GM23248 (cell line): ENCODE measurements at regions not wholly inside any gene's neighbourhood (a gene's known extent, or its start where the extent isn't known, plus 50 kb on each side); places are given as distances from the start of the nearest gene placed in this dataset.

Experiments
- DNase-seq: peaks from one replicate; pipeline ENCODE4 v3.0.0-alpha.2; 2015
- H2AFZ ChIP-seq: fragments of 200-600 bp; sonication (generic); 2 replicates; pipeline ENCODE4 v1.6.1; 2016; ENCODE audit warnings: antibody characterized with exemption
- H3F3A ChIP-seq: fragments of 200-600 bp; sonication (generic); 2 replicates; pipeline ENCODE4 v1.6.1; 2016; ENCODE audit warnings: mild to moderate bottlenecking, antibody characterized with exemption, mixed run types; ENCODE audit not compliant: insufficient read depth
- H3K27ac ChIP-seq: fragments of 200-600 bp; sonication (generic); 2 replicates; pipeline ENCODE4 v1.5.1; 2016; ENCODE audit warnings: mild to moderate bottlenecking
- H3K27me3 ChIP-seq: fragments of 200-600 bp; sonication (generic); replicated peaks from 2 replicates; pipeline ENCODE4 v1.6.1; 2016; ENCODE audit warnings: mild to moderate bottlenecking; ENCODE audit not compliant: insufficient read depth
- H3K36me3 ChIP-seq: fragments of 200-600 bp; sonication (generic); 2 replicates; pipeline ENCODE4 v1.6.1; 2016; ENCODE audit warnings: low read depth, mild to moderate bottlenecking
- H3K4me1 ChIP-seq: fragments of 200-600 bp; sonication (generic); 2 replicates; pipeline ENCODE4 v1.6.1; 2016; ENCODE audit warnings: mild to moderate bottlenecking; ENCODE audit not compliant: insufficient read depth
- H3K4me2 ChIP-seq: fragments of 200-600 bp; sonication (generic); one replicate; pipeline ENCODE4 v1.6.1; 2016; ENCODE audit warnings: mild to moderate bottlenecking; ENCODE audit not compliant: unreplicated experiment
- H3K4me3 ChIP-seq: fragments of 200-600 bp; sonication (generic); 2 replicates; pipeline ENCODE4 v1.5.1; 2016; ENCODE audit warnings: mild to moderate bottlenecking
- H3K79me2 ChIP-seq: fragments of 200-600 bp; sonication (generic); 2 replicates; pipeline ENCODE4 v1.6.1; 2016; ENCODE audit warnings: mild to moderate bottlenecking; ENCODE audit not compliant: insufficient read depth
- H3K9ac ChIP-seq: fragments of 200-600 bp; sonication (generic); 2 replicates; pipeline ENCODE4 v1.6.1; 2016; ENCODE audit warnings: mild to moderate bottlenecking
- H3K9me2 ChIP-seq: fragments of 200-600 bp; sonication (generic); 2 replicates; pipeline ENCODE4 v1.6.1; 2016; ENCODE audit warnings: mixed run types, mild to moderate bottlenecking, moderate library complexity; ENCODE audit not compliant: insufficient read depth
- H3K9me3 ChIP-seq: fragments of 200-600 bp; sonication (generic); one replicate; pipeline ENCODE4 v1.6.1; 2017; ENCODE audit warnings: low read depth
- H4K20me1 ChIP-seq: fragments of 200-600 bp; sonication (generic); 2 replicates; pipeline ENCODE4 v1.6.0; 2016; ENCODE audit not compliant: insufficient read depth
- EZH2 ChIP-seq: fragments of 200-600 bp; sonication (generic); IDR thresholded peaks from 2 replicates; pipeline ENCODE4 v1.6.1; 2018; ENCODE audit warnings: antibody characterized with exemption, mild to moderate bottlenecking; ENCODE audit not compliant: insufficient read depth, poor library complexity, severe bottlenecking
- EZH2phosphoT487 ChIP-seq: fragments of 200-600 bp; sonication (generic); IDR thresholded peaks from 2 replicates; pipeline ENCODE4 v1.6.1; 2018; ENCODE audit warnings: antibody characterized with exemption, moderate library complexity, mild to moderate bottlenecking, low read depth; ENCODE audit not compliant: insufficient read depth
- WGBS, 2 experiments: methylation state at CpG; one replicate each; pipeline ENCODE4 v1.1.6; 2015 to 2017; ENCODE audit warnings: low lambda C conversion rate in 2 of 2, low coverage in 1 of 2; ENCODE audit errors: missing lambda C conversion rate in 2 of 2; 5-methylcytosine and 5-hydroxymethylcytosine counted together
- in situ Hi-C: fragments of 300-500 bp; cut with MboI; formaldehyde crosslinking; loops from 2 replicates; pipeline ENCODE4 v1.15.0; 2020

- no peaks in the 10 kb centered on the region for H3K79me2 ChIP-seq
- 0 out of 2 replicates have a peak, but pooled peaks cover 6% of the 10 kb centered on the region for H3K4me1 ChIP-seq
- H3K27me3 ChIP-seq: no peaks in the 10 kb centered on the region
- no peaks in the 10 kb centered on the region for H3K9me3 ChIP-seq
- WGBS, 2 experiments: 94 to 95% methylated on average over 1 of the region's 1 CpG
- H3K27ac ChIP-seq: no peak overlapping the region
- no peak for DNase-seq
- H3F3A ChIP-seq: no peaks in the 10 kb centered on the region
- no peaks in the 10 kb centered on the region; the same call in 1 of the 2 replicates for H4K20me1 ChIP-seq
- no peak overlapping the region for H3K4me3 ChIP-seq
- no peaks in the 10 kb centered on the region for H3K9me2 ChIP-seq
- in situ Hi-C loops: loop anchor here (10.0 to 25.0 kb wide), 2 partner anchors 161 to 1036 kb away; no protein-coding TSS in a partner anchor
- H3K9ac ChIP-seq: no peak overlapping the region
- H2AFZ ChIP-seq: no peak overlapping the region
- H3K4me2 ChIP-seq: no peak overlapping the region
- no peaks in the 10 kb centered on the region for H3K36me3 ChIP-seq
- TF ChIP-seq EZH2 (no peak), EZH2phosphoT487 (no peak)
These were observed 181.1 kb downstream of the TGFB2 start for GRCh38 chr1:218526198-218526580.

DNA sequence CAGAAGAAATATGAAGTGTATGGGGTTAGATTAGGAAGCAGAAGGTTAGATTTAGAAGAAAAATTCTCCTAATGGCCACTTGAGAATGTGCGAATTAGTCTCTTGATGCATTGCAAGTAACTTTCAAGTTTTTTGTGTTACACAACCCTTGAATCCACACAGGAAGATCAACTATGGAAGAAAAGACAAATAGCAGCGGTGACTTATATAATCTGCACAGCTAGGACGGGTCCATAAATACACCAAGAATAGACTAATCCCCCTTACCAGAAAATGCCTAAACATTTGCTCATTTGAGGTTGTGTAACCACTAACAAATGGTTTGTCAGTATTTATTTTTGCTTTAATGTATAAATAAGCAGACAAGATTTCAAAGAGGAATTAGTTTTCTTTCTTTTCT, 182.6 kb downstream of the TGFB2 start:
- H3K27ac ChIP-seq: no peak overlapping the region
- H3K4me1 ChIP-seq: 0 out of 2 replicates have a peak, but pooled peaks cover 6% of the 10 kb centered on the region
- no peaks in the 10 kb centered on the region for H3K27me3 ChIP-seq
- no peak overlapping the region for H3K9ac ChIP-seq
- no peak overlapping the region for H3K4me3 ChIP-seq
- in situ Hi-C loops: loop anchor here (10.0 to 25.0 kb wide), 2 partner anchors 163 to 1035 kb away; no protein-coding TSS in a partner anchor
- H2AFZ ChIP-seq: no peak overlapping the region
- H3K4me2 ChIP-seq: no peak overlapping the region
- no peaks in the 10 kb centered on the region for H3K36me3 ChIP-seq
- H3K9me2 ChIP-seq: no peaks in the 10 kb centered on the region
- H3F3A ChIP-seq: no peaks in the 10 kb centered on the region
- 84 to 88% methylated on average over 3 of the region's 3 CpGs for WGBS, 2 experiments
- H3K9me3 ChIP-seq: no peaks in the 10 kb centered on the region
- H3K79me2 ChIP-seq: no peaks in the 10 kb centered on the region
- TF ChIP-seq EZH2 (no peak), EZH2phosphoT487 (no peak)
- no peak for DNase-seq
- no peaks in the 10 kb centered on the region; the same call in 1 of the 2 replicates for H4K20me1 ChIP-seq

GRCh38 chr1:218529646-218530300, 184.6 kb downstream of the TGFB2 start:
- Histone ChIP-seq H3K27me3 (no peaks in the 10 kb centered on the region), H3F3A (no peaks in the 10 kb centered on the region), H4K20me1 (no peaks in the 10 kb centered on the region; the same call in 1 of the 2 replicates), H3K4me3 (no peak overlapping the region), H3K79me2 (no peaks in the 10 kb centered on the region), H3K4me1 (no peaks in the 10 kb centered on the region), H2AFZ (no peak overlapping the region), H3K27ac (no peak overlapping the region), H3K36me3 (no peaks in the 10 kb centered on the region), H3K4me2 (no peak overlapping the region), H3K9ac (no peak overlapping the region), H3K9me3 (no peaks in the 10 kb centered on the region), H3K9me2 (no peaks in the 10 kb centered on the region)
- DNase-seq: no peak
- in situ Hi-C loops: loop anchor here (10.0 to 25.0 kb wide), 2 partner anchors 165 to 1033 kb away; no protein-coding TSS in a partner anchor
- TF ChIP-seq EZH2 (no peak), EZH2phosphoT487 (no peak)
- 86 to 88% methylated on average over 6 of the region's 6 CpGs for WGBS, 2 experiments

GRCh38 chr1:218531936-218532335, 186.8 kb downstream of the TGFB2 start:
- Histone ChIP-seq H3K4me3 (no peak overlapping the region), H3K27me3 (no peaks in the 10 kb centered on the region), H3K36me3 (no peaks in the 10 kb centered on the region), H3K9me2 (no peaks in the 10 kb centered on the region), H3K9me3 (no peaks in the 10 kb centered on the region), H3F3A (0 out of 2 replicates have a peak, but pooled peaks cover 3% of the 10 kb centered on the region), H3K9ac (no peak overlapping the region), H3K79me2 (no peaks in the 10 kb centered on the region), H3K27ac (no peak overlapping the region), H4K20me1 (no peaks in the 10 kb centered on the region; the same call in 1 of the 2 replicates), H2AFZ (no peak overlapping the region), H3K4me2 (no peak overlapping the region), H3K4me1 (peaks cover 3% of the 10 kb centered on the region)
- in situ Hi-C loops: loop anchor here (25.0 kb wide), 1 partner anchor 1030 kb away; no protein-coding TSS in a partner anchor
- TF ChIP-seq EZH2phosphoT487: no peak
- TF ChIP-seq EZH2: no peak
- DNase-seq: no peak
- 96% methylated on average over 5 of the region's 5 CpGs for WGBS, 2 experiments
